PFSK-1 (cell line): ENCODE measurements at regions not wholly inside any gene's neighbourhood (a gene's known extent, or its start where the extent isn't known, plus 50 kb on each side); places are given as distances from the start of the nearest gene placed in this dataset.

Experiments
- FOXP2 ChIP-seq: optimal IDR thresholded peaks from 2 replicates; pipeline ENCODE3; 2011; ENCODE audit warnings: borderline replicate concordance, control low read depth, inconsistent platforms; ENCODE audit not compliant: insufficient read depth; ENCODE audit errors: extremely low read length, extremely low read depth
- POLR2AphosphoS5 ChIP-seq: IDR thresholded peaks from 2 replicates; pipeline ENCODE4 v1.6.1; 2012; ENCODE audit warnings: low read depth, mild to moderate bottlenecking, control low read depth, low read length, moderate library complexity
- REST ChIP-seq, 2 experiments: IDR thresholded peaks; 2 replicates each; pipeline versions ENCODE4 v1.6.1 to v1.8.0; 2011 to 2012; ENCODE audit warnings: low read depth in 2 of 2, low read length in 2 of 2, control low read depth in 1 of 2, inconsistent platforms in 1 of 2, mild to moderate bottlenecking in 1 of 2, moderate library complexity in 1 of 2; ENCODE audit not compliant: insufficient read depth in 1 of 2
- TAF1 ChIP-seq: IDR thresholded peaks from 2 replicates; pipeline ENCODE4 v1.6.1; 2012; ENCODE audit warnings: low read length, control low read depth, borderline replicate concordance; ENCODE audit not compliant: insufficient read depth

- no peak for TF ChIP-seq POLR2AphosphoS5
- TF ChIP-seq REST (IDR thresholded peaks at IDR 0.05; ENCODE audit: insufficient read depth in 1 of 2, low read depth in 2 of 2, low read length in 2 of 2) = no peak
- TF ChIP-seq TAF1 = no peak
- TF ChIP-seq FOXP2 = no peak
Observed at GRCh38 chr22:49544286-49544685, 283.4 kb downstream of the BRD1 start.
